H1 (cell line): ENCODE measurements at regions not wholly inside any gene's neighbourhood (a gene's known extent, or its start where the extent isn't known, plus 50 kb on each side); places are given as distances from the start of the nearest gene placed in this dataset.

ENCODE experiments used
- CTCF ChIA-PET: fragments of 300-600 bp; sonication (Branson Sonifier 250); formaldehyde crosslinking; loops from one replicate; lab custom pipeline; 2021; ENCODE audit not compliant: partially characterized antibody; lab: Charles Lee
- POLR2A ChIA-PET: fragments of 300-600 bp; sonication (Branson Sonifier 250); formaldehyde crosslinking; loops from one replicate; lab custom pipeline; 2021; ENCODE audit warnings: inconsistent platforms; ENCODE audit not compliant: partially characterized antibody; lab: Charles Lee
- DNase-seq, 2 experiments: peaks; one replicate each; pipeline versions ENCODE4 v3.0.0 to v3.0.0-alpha.2; 2010 to 2022; ENCODE audit warnings: low spot score in 2 of 2, low read depth in 1 of 2, mixed read lengths in 1 of 2
- FAIRE-seq: peaks from 2 replicates; lab custom pipeline; 2011; peaks lifted over from hg19 to GRCh38; lab: Jason Lieb, UNC
- H2AFZ ChIP-seq: 2 replicates; pipeline ENCODE4 v1.8.1; 2012; ENCODE audit warnings: low read length, inconsistent platforms
- H2AK5ac ChIP-seq: 2 replicates; pipeline ENCODE4 v1.6.1; 2013; ENCODE audit warnings: low read depth, low read length
- H2BK120ac ChIP-seq: replicated peaks from 2 replicates; pipeline ENCODE3; 2013; ENCODE audit warnings: low read depth, low read length, inconsistent platforms
- H2BK12ac ChIP-seq: 2 replicates; pipeline ENCODE4 v1.6.1; 2013; ENCODE audit warnings: low read depth, low read length
- H2BK15ac ChIP-seq: 2 replicates; pipeline ENCODE4 v1.6.1; 2013; ENCODE audit warnings: low read length
- H2BK20ac ChIP-seq: 2 replicates; pipeline ENCODE4 v1.6.1; 2013; ENCODE audit warnings: low read length
- H2BK5ac ChIP-seq: 2 replicates; pipeline ENCODE4 v1.6.1; 2013; ENCODE audit warnings: low read depth, low read length
- H3K14ac ChIP-seq: 2 replicates; pipeline ENCODE4 v1.6.1; 2013; ENCODE audit warnings: inconsistent platforms; ENCODE audit not compliant: insufficient read length
- H3K18ac ChIP-seq: 2 replicates; pipeline ENCODE4 v1.6.1; 2013; ENCODE audit warnings: low read length; ENCODE audit errors: extremely low read depth
- H3K23ac ChIP-seq: 2 replicates; pipeline ENCODE4 v1.6.1; 2013; ENCODE audit warnings: inconsistent platforms; ENCODE audit not compliant: insufficient read length
- H3K23me2 ChIP-seq: 2 replicates; pipeline ENCODE4 v1.6.1; 2013; ENCODE audit warnings: low read depth, low read length
- H3K27ac ChIP-seq: 2 replicates; pipeline ENCODE4 v1.6.1; 2011; ENCODE audit warnings: low read depth, low read length, inconsistent platforms
- H3K27me3 ChIP-seq, 4 experiments: replicated peaks in 1 of 4; 1 replicate in 1 of 4; 2 replicates in 3 of 4; pipeline versions ENCODE4 v1.6.1 to v1.8.1; 2011 to 2013; ENCODE audit warnings: low read length in 3 of 4, mild to moderate bottlenecking in 3 of 4, inconsistent platforms in 2 of 4, mixed read lengths in 2 of 4, moderate library complexity in 1 of 4; ENCODE audit not compliant: control insufficient read depth in 3 of 4, insufficient read depth in 3 of 4; ENCODE audit errors: extremely low read depth in 1 of 4
- H3K36me3 ChIP-seq, 4 experiments: 2 replicates each; pipeline versions ENCODE4 v1.6.1 to v1.8.1; 2011 to 2013; ENCODE audit warnings: mild to moderate bottlenecking in 4 of 4, low read length in 3 of 4, moderate library complexity in 2 of 4, control low read depth in 1 of 4, inconsistent platforms in 1 of 4; ENCODE audit not compliant: insufficient read depth in 4 of 4, control insufficient read depth in 2 of 4
- H3K4ac ChIP-seq: replicated peaks from 2 replicates; pipeline ENCODE3; 2013; ENCODE audit warnings: low read length, low read depth, mixed read lengths, inconsistent platforms; ENCODE audit not compliant: insufficient read length
- H3K4me1 ChIP-seq, 4 experiments: replicated peaks in 1 of 4; 1 replicate in 1 of 4; 2 replicates in 3 of 4; pipeline versions ENCODE4 v1.6.1 to v1.8.1; 2011 to 2013; ENCODE audit warnings: low read length in 3 of 4, inconsistent platforms in 2 of 4, mixed read lengths in 1 of 4; ENCODE audit not compliant: insufficient read depth in 4 of 4, control insufficient read depth in 3 of 4
- H3K4me2 ChIP-seq, 2 experiments: 2 replicates each; pipeline versions ENCODE4 v1.6.1 to v1.8.1; 2011 to 2013; ENCODE audit warnings: low read depth in 2 of 2, low read length in 2 of 2, control low read depth in 1 of 2, inconsistent platforms in 1 of 2, mild to moderate bottlenecking in 1 of 2; ENCODE audit not compliant: insufficient read depth in 1 of 2
- H3K4me3 ChIP-seq, 4 experiments: fragments of 200-600, 300-600 bp in 1 of 4; sonication (generic), shearing (Covaris generic), sonication (Bioruptor Twin) in 1 of 4; 2 replicates each; pipeline versions ENCODE4 v1.5.1 to v1.8.1; 2011 to 2016; ENCODE audit warnings: low read length in 4 of 4, low read depth in 3 of 4, control low read depth in 2 of 4, inconsistent platforms in 2 of 4, mild to moderate bottlenecking in 2 of 4, mixed read lengths in 1 of 4, moderate library complexity in 1 of 4; ENCODE audit not compliant: insufficient read depth in 2 of 4; ENCODE audit errors: extremely low read depth in 1 of 4
- H3K56ac ChIP-seq: replicated peaks from 2 replicates; pipeline ENCODE3; 2013; ENCODE audit warnings: low read depth, mild to moderate bottlenecking, mixed read lengths, low read length, inconsistent platforms; ENCODE audit not compliant: insufficient read length
- H3K79me1 ChIP-seq: 2 replicates; pipeline ENCODE4 v1.6.1; 2013; ENCODE audit warnings: low read depth, low read length, control low read depth
- H3K79me2 ChIP-seq, 2 experiments: 2 replicates each; pipeline versions ENCODE4 v1.6.1 to v1.8.1; 2012 to 2013; ENCODE audit warnings: low read length in 2 of 2, mild to moderate bottlenecking in 2 of 2, inconsistent platforms in 1 of 2; ENCODE audit not compliant: insufficient read depth in 2 of 2, control insufficient read depth in 1 of 2
- H3K9ac ChIP-seq, 4 experiments: replicated peaks in 1 of 4; 1 replicate in 1 of 4; 2 replicates in 3 of 4; pipeline versions ENCODE4 v1.6.1 to v1.8.1; 2011 to 2013; ENCODE audit warnings: low read depth in 3 of 4, low read length in 3 of 4, control low read depth in 2 of 4, mild to moderate bottlenecking in 2 of 4, moderate library complexity in 2 of 4, inconsistent platforms in 1 of 4; ENCODE audit errors: extremely low read depth in 1 of 4
- H3K9me3 ChIP-seq, 2 experiments: 2 replicates each; pipeline versions ENCODE4 v1.6.1 to v1.8.1; 2012 to 2013; ENCODE audit warnings: mild to moderate bottlenecking in 2 of 2, moderate library complexity in 2 of 2, control low read depth in 1 of 2, inconsistent platforms in 1 of 2, low read depth in 1 of 2, low read length in 1 of 2, mixed read lengths in 1 of 2; ENCODE audit not compliant: insufficient read depth in 2 of 2
- H4K20me1 ChIP-seq, 2 experiments: replicated peaks in 1 of 2; 2 replicates each; pipeline versions ENCODE3 to v1.8.1; 2011 to 2013; ENCODE audit warnings: inconsistent platforms in 2 of 2, low read length in 2 of 2, mild to moderate bottlenecking in 1 of 2; ENCODE audit not compliant: insufficient read depth in 2 of 2, control insufficient read depth in 1 of 2
- H4K5ac ChIP-seq: 2 replicates; pipeline ENCODE4 v1.6.1; 2013; ENCODE audit warnings: low read length, low read depth, mixed read lengths, inconsistent platforms; ENCODE audit not compliant: insufficient read length
- H4K8ac ChIP-seq: 2 replicates; pipeline ENCODE4 v1.8.0; 2013; ENCODE audit warnings: mild to moderate bottlenecking, moderate library complexity, low read length, inconsistent platforms; ENCODE audit not compliant: insufficient read depth; ENCODE audit errors: extremely low read depth
- H4K91ac ChIP-seq: replicated peaks from 2 replicates; pipeline ENCODE3; 2013; ENCODE audit warnings: low read length, mixed read lengths, inconsistent platforms; ENCODE audit not compliant: insufficient read length
- ASH2L ChIP-seq: fragments of 200-600, 300-600 bp; sonication (generic); IDR thresholded peaks from one replicate; pipeline ENCODE4 v1.7.1; 2017; ENCODE audit warnings: low read length
- CTBP2 ChIP-seq: IDR thresholded peaks from 2 replicates; pipeline ENCODE4 v1.7.0; 2011; ENCODE audit warnings: borderline replicate concordance, mild to moderate bottlenecking, moderate library complexity, mixed read lengths, low read length; ENCODE audit not compliant: insufficient read depth, insufficient read length
- GTF2F1 ChIP-seq: IDR thresholded peaks from 2 replicates; pipeline ENCODE4 v1.6.1; 2012; ENCODE audit warnings: low read depth, low read length, improper control_type of control experiment, borderline replicate concordance
- JUN ChIP-seq: IDR thresholded peaks from 2 replicates; pipeline ENCODE4 v1.6.1; 2011; ENCODE audit warnings: low read depth, mild to moderate bottlenecking, improper control_type of control experiment, low read length
- PHF8 ChIP-seq: fragments of 200-600 bp; sonication (generic); conservative IDR thresholded peaks from 2 replicates; pipeline ENCODE4 v1.7.1; 2012; ENCODE audit warnings: low read depth, mild to moderate bottlenecking, inconsistent platforms, low read length, moderate library complexity
- POLR2AphosphoS5 ChIP-seq: IDR thresholded peaks from 2 replicates; pipeline ENCODE4 v1.6.1; 2011; ENCODE audit warnings: low read depth, low read length
- RBBP5 ChIP-seq: IDR thresholded peaks from 2 replicates; pipeline ENCODE4 v1.7.1; 2012; ENCODE audit warnings: low read depth, mild to moderate bottlenecking, inconsistent platforms, low read length, moderate library complexity, borderline replicate concordance
- SAP30 ChIP-seq: fragments of 300-600 bp; sonication (generic); IDR thresholded peaks from 2 replicates; pipeline ENCODE4 v1.7.1; 2012; ENCODE audit warnings: low read length, moderate library complexity, mild to moderate bottlenecking, inconsistent platforms; ENCODE audit not compliant: insufficient read depth, insufficient replicate concordance
- SIN3A ChIP-seq, 2 experiments: IDR thresholded peaks in 1 of 2; conservative IDR thresholded peaks in 1 of 2; 2 replicates each; pipeline ENCODE4 v1.6.1; 2011 to 2012; ENCODE audit warnings: low read length in 2 of 2, improper control_type of control experiment in 1 of 2, low read depth in 1 of 2, mild to moderate bottlenecking in 1 of 2
- SIX5 ChIP-seq: IDR thresholded peaks from 2 replicates; pipeline ENCODE4 v1.6.1; 2011; ENCODE audit warnings: mild to moderate bottlenecking, low read depth, low read length
- SP2 ChIP-seq: IDR thresholded peaks from 2 replicates; pipeline ENCODE4 v1.6.1; 2012; ENCODE audit warnings: mild to moderate bottlenecking, low read length, inconsistent platforms
- TEAD4 ChIP-seq: IDR thresholded peaks from 2 replicates; pipeline ENCODE4 v1.6.1; 2012; ENCODE audit warnings: low read depth, low read length, inconsistent platforms, mixed read lengths
- ZNF274 ChIP-seq: IDR thresholded peaks from 2 replicates; pipeline ENCODE4 v1.7.0; 2012; ENCODE audit warnings: low read length, borderline replicate concordance; ENCODE audit errors: extremely low read depth
- WGBS, 2 experiments: shearing (Covaris generic) in 1 of 2; methylation state at CpG; one replicate each; pipeline versions ENCODE4 v1.1.6 to v1.1.7; 2013 to 2015; ENCODE audit warnings: low lambda C conversion rate in 2 of 2, mixed read lengths in 2 of 2, inconsistent platforms in 1 of 2, low coverage in 1 of 2, missing lambda C conversion rate in 1 of 2; ENCODE audit not compliant: insufficient replicate concordance in 2 of 2, insufficient coverage in 1 of 2, insufficient read length in 1 of 2; ENCODE audit errors: extremely low coverage in 1 of 2, missing lambda C conversion rate in 1 of 2; 5-methylcytosine and 5-hydroxymethylcytosine counted together
- TF ChIP-seq, protein P1 (sequence below): IDR thresholded peaks from 2 replicates; pipeline ENCODE4 v1.6.1; 2012; ENCODE audit warnings: inconsistent platforms

DNA sequence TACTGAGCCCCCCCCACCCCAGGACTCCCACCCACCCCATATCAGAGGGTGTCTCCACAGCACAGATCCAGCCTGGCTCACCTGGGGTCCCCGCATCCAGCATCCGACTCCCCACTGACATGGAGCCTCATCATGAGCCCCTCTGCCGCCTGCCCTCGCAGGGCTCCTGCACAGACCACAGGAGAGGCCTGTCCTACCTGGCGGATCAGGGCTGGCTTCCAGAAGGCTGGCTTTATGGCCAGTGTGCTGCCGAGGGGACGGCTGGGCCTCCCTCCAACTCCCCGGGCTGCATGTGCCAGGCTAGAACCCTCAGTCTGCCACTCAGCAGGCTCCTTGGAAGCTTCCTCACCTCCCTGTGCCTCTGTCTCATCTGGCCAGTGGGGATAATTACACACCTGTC, 119.0 kb downstream of the RFLNA start:
- Histone ChIP-seq H3K9ac (no peak overlapping the region), H4K8ac (no peak overlapping the region), H2BK15ac (no peak overlapping the region), H3K4me3 (no peak overlapping the region), H2BK5ac (no peak overlapping the region; the same call in 1 of the 2 replicates), H3K27me3 (no peaks in the 10 kb centered on the region), H2BK20ac (no peak overlapping the region), H3K9me3 (no peaks in the 10 kb centered on the region), H3K23me2 (no peaks in the 10 kb centered on the region), H2AFZ (no peak overlapping the region), H2BK120ac (no peak overlapping the region), H3K36me3 (peaks cover 0 to 11% (median 5%) of the 10 kb centered on the region in 4 experiments; a peak in 3 of 8 replicates), H3K4me1 (peaks cover 0 to 16% (median 9%) of the 10 kb centered on the region in 4 experiments; a peak in 6 of 7 replicates), H3K23ac (no peak overlapping the region), H4K20me1 (peaks cover 7 to 15% of the 10 kb centered on the region in 2 experiments), H3K79me2 (peaks cover 0 to 9% of the 10 kb centered on the region in 2 experiments; a peak in 1 of 4 replicates), H3K27ac (no peak overlapping the region), H3K14ac (no peak overlapping the region), H4K91ac (no peak overlapping the region), H3K56ac (no peak overlapping the region), H3K79me1 (peaks cover 14% of the 10 kb centered on the region), H3K18ac (no peak overlapping the region), H3K4ac (no peak overlapping the region), H2AK5ac (no peak overlapping the region), H2BK12ac (no peak overlapping the region), H4K5ac (no peak overlapping the region), H3K4me2 (no peak overlapping the region)
- 94% methylated on average over 5 of the region's 8 CpGs; no CpG with 5 or more reads in 1 of the 2 experiments for WGBS, 2 experiments
- ChIA-PET CTCF (interaction anchor here (3.0 kb wide), 1 partner anchor 15 kb away, joined by 9 read pairs; no protein-coding TSS in a partner anchor), POLR2A (interaction anchor here (0.7 kb wide), 1 partner anchor 23 kb away, joined by 3 read pairs; no protein-coding TSS in a partner anchor)
- no peak for DNase-seq
- no peak for FAIRE-seq
- TF ChIP-seq, protein P1, sequence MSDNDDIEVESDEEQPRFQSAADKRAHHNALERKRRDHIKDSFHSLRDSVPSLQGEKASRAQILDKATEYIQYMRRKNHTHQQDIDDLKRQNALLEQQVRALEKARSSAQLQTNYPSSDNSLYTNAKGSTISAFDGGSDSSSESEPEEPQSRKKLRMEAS = no peak
- no peak for TF ChIP-seq RBBP5
- no peak for TF ChIP-seq PHF8
- no peak for TF ChIP-seq TEAD4
- no peak for TF ChIP-seq JUN
- no peak for TF ChIP-seq GTF2F1
- TF ChIP-seq POLR2AphosphoS5 = no peak
- TF ChIP-seq SIN3A (conservative IDR thresholded peaks at IDR 0.05 in 1 of 2, IDR thresholded peaks at IDR 0.05 in 1 of 2; ENCODE audit: low read depth in 1 of 2, low read length in 2 of 2) = no peak
- no peak for TF ChIP-seq CTBP2
- no peak for TF ChIP-seq SAP30
- no peak for TF ChIP-seq ASH2L
- no peak for TF ChIP-seq SIX5
- TF ChIP-seq ZNF274 = no peak
- TF ChIP-seq SP2 = no peak
